SK-N-SH (cell line): ENCODE measurements at regions not wholly inside any gene's neighbourhood (a gene's known extent, or its start where the extent isn't known, plus 50 kb on each side); places are given as distances from the start of the nearest gene placed in this dataset.
A peak's percentile ranks its signal among the peaks of the same experiment; 100 is the strongest.

ENCODE experiments used
- CTCF ChIA-PET: fragments of 300-600, 350-600 bp; formaldehyde crosslinking; extraction: SDS; loops from one replicate; lab custom pipeline; 2021; lab: Yijun Ruan, JAX
- POLR2A ChIA-PET: fragments of 350-600 bp; sonication (Branson Sonifier 250); formaldehyde crosslinking; extraction: SDS; loops from one replicate; lab custom pipeline; 2020; ENCODE audit warnings: antibody characterized with exemption, inconsistent platforms; lab: Yijun Ruan, JAX
- DNase-seq: peaks from one replicate; pipeline ENCODE4 v3.0.0; 2012
- H2AFZ ChIP-seq: fragments of 200-600 bp; sonication (generic); 2 replicates; pipeline ENCODE4 v1.8.1; 2016; ENCODE audit warnings: antibody characterized with exemption, mild to moderate bottlenecking, low read depth
- H3F3A ChIP-seq: fragments of 200-600 bp; sonication (generic); replicated peaks from 2 replicates; pipeline ENCODE3; 2016; ENCODE audit warnings: antibody characterized with exemption, mild to moderate bottlenecking; ENCODE audit not compliant: insufficient read depth
- H3K27ac ChIP-seq, 2 experiments: fragments of 200-500 bp in 1 of 2; fragments of 200-600 bp in 1 of 2; sonication (Bioruptor generic) in 1 of 2; sonication (generic), shearing (Covaris generic) in 1 of 2; 2 replicates each; pipeline versions ENCODE4 v1.5.1 to v1.6.1; 2014 to 2016; ENCODE audit warnings: low read depth in 2 of 2, inconsistent platforms in 1 of 2, low read length in 1 of 2, mild to moderate bottlenecking in 1 of 2, mixed read lengths in 1 of 2
- H3K27me3 ChIP-seq: fragments of 200-600 bp; sonication (generic), shearing (Covaris generic); 2 replicates; pipeline ENCODE4 v1.6.1; 2016; ENCODE audit warnings: mixed run types; ENCODE audit not compliant: insufficient read depth
- H3K36me3 ChIP-seq, 2 experiments: fragments of 200-500 bp in 1 of 2; fragments of 200-600 bp in 1 of 2; sonication (Bioruptor generic) in 1 of 2; sonication (generic) in 1 of 2; replicated peaks in 1 of 2; 2 replicates each; pipeline versions ENCODE3 to v1.5.1; 2014 to 2016; ENCODE audit warnings: low read length in 1 of 2, mild to moderate bottlenecking in 1 of 2; ENCODE audit not compliant: insufficient read depth in 2 of 2, control insufficient read depth in 1 of 2
- H3K4me1 ChIP-seq, 2 experiments: fragments of 200-500 bp in 1 of 2; fragments of 200-600 bp in 1 of 2; sonication (Bioruptor generic) in 1 of 2; sonication (generic), shearing (Covaris generic) in 1 of 2; 2 replicates each; pipeline versions ENCODE4 v1.5.1 to v1.6.1; 2014 to 2016; ENCODE audit warnings: low read depth in 1 of 2, low read length in 1 of 2, mixed run types in 1 of 2; ENCODE audit not compliant: insufficient read depth in 2 of 2, control insufficient read depth in 1 of 2
- H3K4me2 ChIP-seq: fragments of 200-600 bp; sonication (generic), shearing (Covaris generic); 2 replicates; pipeline ENCODE4 v1.6.1; 2017; ENCODE audit warnings: mixed run types
- H3K4me3 ChIP-seq, 2 experiments: fragments of 200-500 bp in 1 of 2; fragments of 200-600 bp in 1 of 2; sonication (Bioruptor generic) in 1 of 2; sonication (generic), shearing (Covaris generic) in 1 of 2; 2 replicates each; pipeline versions ENCODE4 v1.5.1 to v1.8.1; 2014 to 2016; ENCODE audit warnings: low read depth in 2 of 2, inconsistent platforms in 1 of 2, low read length in 1 of 2, mild to moderate bottlenecking in 1 of 2, mixed read lengths in 1 of 2, moderate library complexity in 1 of 2
- H3K79me2 ChIP-seq: fragments of 200-600 bp; sonication (generic); 2 replicates; pipeline ENCODE4 v1.8.1; 2017; ENCODE audit warnings: mild to moderate bottlenecking; ENCODE audit not compliant: insufficient read depth
- H3K9ac ChIP-seq: fragments of 200-600 bp; sonication (generic); 2 replicates; pipeline ENCODE4 v1.6.1; 2017; ENCODE audit warnings: mixed run types
- H3K9me2 ChIP-seq: fragments of 200-600 bp; sonication (generic); 2 replicates; pipeline ENCODE4 v1.6.1; 2017; ENCODE audit warnings: mixed run types
- H3K9me3 ChIP-seq: fragments of 200-600 bp; sonication (generic); 2 replicates; pipeline ENCODE4 v1.6.1; 2017; ENCODE audit warnings: mixed run types, mild to moderate bottlenecking, moderate library complexity
- H4K20me1 ChIP-seq: fragments of 200-600 bp; sonication (generic); 2 replicates; pipeline ENCODE4 v1.6.1; 2017; ENCODE audit warnings: mild to moderate bottlenecking, mixed run types; ENCODE audit not compliant: insufficient read depth
- CHD2 ChIP-seq: fragments of 150-350 bp; IDR thresholded peaks from 2 replicates; pipeline ENCODE4 v1.6.1; 2018; ENCODE audit warnings: low read length; ENCODE audit not compliant: partially characterized antibody
- CTCF ChIP-seq: fragments of 200-600 bp; sonication (generic); IDR thresholded peaks from 2 replicates; pipeline ENCODE4 v1.6.1; 2017; ENCODE audit warnings: antibody characterized with exemption, mild to moderate bottlenecking, moderate library complexity
- EP300 ChIP-seq, 2 experiments: IDR thresholded peaks; 2 replicates each; pipeline versions ENCODE4 v1.4.0 to v1.6.1; 2012; ENCODE audit warnings: borderline replicate concordance in 1 of 2, low read depth in 1 of 2, low read length in 1 of 2
- FOXM1 ChIP-seq: IDR thresholded peaks from 2 replicates; pipeline ENCODE4 v1.4.0; 2012; ENCODE audit warnings: low read depth, mild to moderate bottlenecking
- GATA2 ChIP-seq: sonication (generic); formaldehyde crosslinking; IDR thresholded peaks from 2 replicates; pipeline ENCODE4 v1.5.0; 2020; ENCODE audit warnings: mild to moderate bottlenecking, missing genetic modification reagents
- JUND ChIP-seq: IDR thresholded peaks from 2 replicates; pipeline ENCODE4 v1.4.0; 2012
- MAX ChIP-seq: IDR thresholded peaks from 2 replicates; pipeline ENCODE4 v1.4.0; 2012; ENCODE audit warnings: low read depth
- MEF2A ChIP-seq: IDR thresholded peaks from 2 replicates; pipeline ENCODE4 v1.4.0; 2012; ENCODE audit warnings: low read depth, borderline replicate concordance
- NFIC ChIP-seq: IDR thresholded peaks from 2 replicates; pipeline ENCODE4 v1.4.0; 2012; ENCODE audit warnings: borderline replicate concordance
- NRF1 ChIP-seq: IDR thresholded peaks from 2 replicates; pipeline ENCODE4 v1.6.1; 2012; ENCODE audit warnings: low read depth, mild to moderate bottlenecking, low read length
- RAD21 ChIP-seq: IDR thresholded peaks from 2 replicates; pipeline ENCODE4 v1.6.1; 2012; ENCODE audit warnings: mild to moderate bottlenecking, low read length
- REST ChIP-seq: IDR thresholded peaks from 2 replicates; pipeline ENCODE4 v1.6.1; 2012; ENCODE audit warnings: mild to moderate bottlenecking, low read depth, low read length, moderate library complexity
- RFX5 ChIP-seq: IDR thresholded peaks from 2 replicates; pipeline ENCODE4 v1.6.1; 2012; ENCODE audit warnings: mild to moderate bottlenecking, improper control_type of control experiment, low read length
- RXRA ChIP-seq: IDR thresholded peaks from 2 replicates; pipeline ENCODE4 v1.4.0; 2012; ENCODE audit warnings: low read depth, mild to moderate bottlenecking, borderline replicate concordance
- SIN3A ChIP-seq: IDR thresholded peaks from 2 replicates; pipeline ENCODE4 v1.6.1; 2012; ENCODE audit warnings: low read depth, mild to moderate bottlenecking, low read length, moderate library complexity, borderline replicate concordance
- SMC3 ChIP-seq: IDR thresholded peaks from 2 replicates; pipeline ENCODE4 v1.6.1; 2012; ENCODE audit warnings: low read depth, low read length, improper control_type of control experiment
- TAF1 ChIP-seq: IDR thresholded peaks from 2 replicates; pipeline ENCODE4 v1.6.1; 2012; ENCODE audit warnings: low read depth, mild to moderate bottlenecking, low read length, moderate library complexity, borderline replicate concordance
- TCF12 ChIP-seq: IDR thresholded peaks from 2 replicates; pipeline ENCODE4 v1.4.0; 2012
- TEAD4 ChIP-seq: IDR thresholded peaks from 2 replicates; pipeline ENCODE4 v1.4.0; 2012; ENCODE audit warnings: mild to moderate bottlenecking, borderline replicate concordance; ENCODE audit not compliant: insufficient read depth
- USF2 ChIP-seq: fragments of 150-350 bp; IDR thresholded peaks from 2 replicates; pipeline ENCODE4 v1.6.1; 2017; ENCODE audit warnings: antibody characterized with exemption, low read length, low read depth, borderline replicate concordance
- WGBS: methylation state at CpG from one replicate; pipeline ENCODE4 v1.1.6; 2017; ENCODE audit warnings: low lambda C conversion rate; 5-methylcytosine and 5-hydroxymethylcytosine counted together

- no peak for TF ChIP-seq USF2
- 0 out of 2 replicates have a peak, but pooled peaks have one; percentile 20 for TF ChIP-seq REST
- peak in 1 of 2 experiments; percentile 42; a peak in 1 of 4 replicates for TF ChIP-seq EP300 (IDR thresholded peaks at IDR 0.05; ENCODE audit: borderline replicate concordance in 1 of 2, low read depth in 1 of 2, low read length in 1 of 2)
- peak; percentile 34; the same call in 1 of the 2 replicates for TF ChIP-seq TEAD4
- TF ChIP-seq CHD2: no peak
- peak; percentile 50; the same call in 1 of the 2 replicates for TF ChIP-seq TCF12
- TF ChIP-seq JUND: peak; percentile 70
- no peak for TF ChIP-seq GATA2
- TF ChIP-seq RXRA: no peak
- no peak for TF ChIP-seq SIN3A
- TF ChIP-seq MEF2A: no peak
- no peak for TF ChIP-seq MAX
- TF ChIP-seq FOXM1: no peak
These were observed 199.1 kb upstream of the PRKCQ start (continued) for GRCh38 chr10:6778992-6779701.

GRCh38 chr10:6776170-6776569, 196.1 kb upstream of the PRKCQ start:
- no peaks in the 10 kb centered on the region for H3K9me2 ChIP-seq
- H2AFZ ChIP-seq: no peak overlapping the region
- no peaks in the 10 kb centered on the region for H3F3A ChIP-seq
- H3K79me2 ChIP-seq: no peaks in the 10 kb centered on the region
- no peaks in the 10 kb centered on the region; a peak in 1 of 4 replicates for H3K4me1 ChIP-seq
- WGBS: 50% methylated on average over 5 of the region's 5 CpGs
- H3K4me3 ChIP-seq: no peak overlapping the region
- no peak overlapping the region for H3K9ac ChIP-seq
- DNase-seq: no peak
- H3K27ac ChIP-seq: no peak overlapping the region
- no peaks in the 10 kb centered on the region for H3K9me3 ChIP-seq
- H3K27me3 ChIP-seq: no peaks in the 10 kb centered on the region
- POLR2A ChIA-PET: no interaction called here
- CTCF ChIA-PET: no interaction called here
- H3K36me3 ChIP-seq: no peaks in the 10 kb centered on the region
- no peak overlapping the region for H3K4me2 ChIP-seq
- H4K20me1 ChIP-seq: no peaks in the 10 kb centered on the region
- TF ChIP-seq RFX5: no peak
- no peak for TF ChIP-seq NFIC
- no peak for TF ChIP-seq REST
- no peak for TF ChIP-seq TAF1
- TF ChIP-seq EP300 (IDR thresholded peaks at IDR 0.05; ENCODE audit: borderline replicate concordance in 1 of 2, low read depth in 1 of 2, low read length in 1 of 2): no peak
- no peak for TF ChIP-seq NRF1
- no peak for TF ChIP-seq RAD21
- no peak for TF ChIP-seq SMC3
- no peak for TF ChIP-seq CTCF
